Central memory CD8-positive, alpha-beta T cell (primary cell): ENCODE measurements at regions not wholly inside any gene's neighbourhood (a gene's known extent, or its start where the extent isn't known, plus 50 kb on each side); places are given as distances from the start of the nearest gene placed in this dataset.

Source experiments
- ATAC-seq: fragments of 150-1000 bp; cut with Tn5 transposase; replicated peaks from 2 replicates; pipeline ENCODE4 v1.10.0; 2022; ENCODE audit warnings: mild to moderate bottlenecking, moderate FRiP score, moderate number of reproducible peaks; ENCODE audit not compliant: poor library complexity, severe bottlenecking; ENCODE audit errors: extremely low read depth
- DNase-seq, 2 donors: peaks; one replicate each; pipeline ENCODE4 v3.0.0; 2021; ENCODE audit warnings: low spot score in 2 of 2
- H3K27ac Mint-ChIP-seq: one replicate; pipeline ENCODE4 v1.8.0; 2022; ENCODE audit warnings: low read depth, mild to moderate bottlenecking, moderate library complexity, mixed read lengths
- H3K27me3 Mint-ChIP-seq: one replicate; pipeline ENCODE4 v1.8.0; 2022; ENCODE audit warnings: mixed read lengths
- H3K36me3 Mint-ChIP-seq: one replicate; pipeline ENCODE4 v1.8.0; 2022; ENCODE audit warnings: mild to moderate bottlenecking, moderate library complexity, mixed read lengths; ENCODE audit not compliant: insufficient read depth
- H3K4me1 Mint-ChIP-seq: one replicate; pipeline ENCODE4 v1.8.0; 2022; ENCODE audit warnings: mixed read lengths
- H3K4me3 Mint-ChIP-seq: one replicate; pipeline ENCODE4 v1.8.0; 2022; ENCODE audit warnings: mild to moderate bottlenecking, moderate library complexity, mixed read lengths
- H3K9me3 Mint-ChIP-seq: one replicate; pipeline ENCODE4 v1.8.0; 2022; ENCODE audit warnings: mixed read lengths

- DNase-seq, result no peak
- peaks cover 34% of the 10 kb centered on the region for H3K27me3 Mint-ChIP-seq
These were observed 66.9 kb upstream of the SLIT3 start for GRCh38 chr5:169367861-169368260.

DNA sequence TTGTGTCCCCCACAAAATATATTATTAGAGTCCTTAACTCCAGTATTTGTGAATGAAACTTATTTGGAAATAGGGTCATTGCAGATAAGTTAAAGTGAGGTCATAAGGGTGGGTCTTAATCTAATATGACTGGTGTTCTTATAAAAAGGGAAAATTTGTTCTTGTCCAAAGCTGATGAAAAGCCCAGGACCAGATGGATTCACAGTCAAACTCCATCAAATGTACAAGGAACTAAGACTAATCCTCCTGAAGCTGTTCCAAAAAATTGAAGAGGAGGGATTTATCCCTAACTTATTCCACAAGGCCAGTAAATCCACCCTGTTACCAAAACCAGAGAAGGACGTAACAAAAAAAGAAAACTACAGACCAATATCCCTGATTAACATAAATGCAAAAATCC lies 56.4 kb upstream of the SLIT3 start:
- no peaks in the 10 kb centered on the region for H3K36me3 Mint-ChIP-seq
- DNase-seq (no peak), ATAC-seq (no peak)
- no peaks in the 10 kb centered on the region for H3K9me3 Mint-ChIP-seq
- no peaks in the 10 kb centered on the region for H3K4me1 Mint-ChIP-seq
- H3K27me3 Mint-ChIP-seq, result peaks cover 25% of the 10 kb centered on the region
- no peak overlapping the region for H3K27ac Mint-ChIP-seq
- H3K4me3 Mint-ChIP-seq, result no peak overlapping the region

More at GRCh38 chr5:169367861-169368260, 66.9 kb upstream of the SLIT3 start:
- no peaks in the 10 kb centered on the region for H3K36me3 Mint-ChIP-seq
- ATAC-seq, result no peak
- no peak overlapping the region for H3K4me3 Mint-ChIP-seq
- H3K9me3 Mint-ChIP-seq, result peaks cover 10% of the 10 kb centered on the region
- H3K4me1 Mint-ChIP-seq, result no peaks in the 10 kb centered on the region
- H3K27ac Mint-ChIP-seq, result no peak overlapping the region

- Mint-ChIP-seq H3K9me3 (no peaks in the 10 kb centered on the region), H3K4me3 (no peak overlapping the region), H3K4me1 (no peaks in the 10 kb centered on the region), H3K36me3 (no peaks in the 10 kb centered on the region), H3K27me3 (peaks cover 30% of the 10 kb centered on the region), H3K27ac (no peak overlapping the region)
- ATAC-seq, result no peak
- no peak for DNase-seq
These were observed 55.9 kb upstream of the SLIT3 start for GRCh38 chr5:169356811-169357210.

- H3K9me3 Mint-ChIP-seq, result no peaks in the 10 kb centered on the region
- H3K36me3 Mint-ChIP-seq, result no peaks in the 10 kb centered on the region
- H3K27ac Mint-ChIP-seq, result no peak overlapping the region
- H3K27me3 Mint-ChIP-seq, result peaks cover 36% of the 10 kb centered on the region
- no peak for DNase-seq
- no peaks in the 10 kb centered on the region for H3K4me1 Mint-ChIP-seq
- no peak overlapping the region for H3K4me3 Mint-ChIP-seq
- no peak for ATAC-seq
These were observed 55.2 kb upstream of the SLIT3 start for GRCh38 chr5:169356181-169356580.

DNA sequence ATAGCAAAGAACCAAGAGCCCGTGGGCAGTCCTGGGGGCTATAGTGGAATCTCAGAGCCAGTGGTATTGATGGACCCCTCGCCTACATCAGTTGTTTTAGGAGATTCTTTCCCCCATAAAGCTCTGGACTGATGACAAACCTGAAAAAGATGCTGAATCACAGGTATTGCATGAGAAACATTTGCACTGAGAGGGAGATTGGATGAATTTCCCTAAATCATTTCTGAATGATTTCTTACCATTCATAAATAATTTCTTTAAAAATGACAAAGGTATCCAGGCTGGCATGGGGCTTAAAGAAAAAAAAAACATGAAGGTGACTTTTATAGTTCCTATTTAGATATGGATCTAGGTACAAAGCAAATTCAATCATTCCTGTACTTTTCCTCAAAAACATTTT lies 54.0 kb upstream of the SLIT3 start:
- Mint-ChIP-seq H3K4me1 (no peaks in the 10 kb centered on the region), H3K9me3 (no peaks in the 10 kb centered on the region), H3K36me3 (no peaks in the 10 kb centered on the region), H3K27me3 (peaks cover 48% of the 10 kb centered on the region), H3K4me3 (no peak overlapping the region), H3K27ac (no peak overlapping the region)
- no peak for ATAC-seq
- no peak for DNase-seq

GRCh38 chr5:169354263-169354662 lies 53.3 kb upstream of the SLIT3 start:
- Mint-ChIP-seq H3K27me3 (peaks cover 55% of the 10 kb centered on the region), H3K9me3 (no peaks in the 10 kb centered on the region), H3K27ac (no peak overlapping the region), H3K4me1 (no peaks in the 10 kb centered on the region), H3K4me3 (no peak overlapping the region), H3K36me3 (no peaks in the 10 kb centered on the region)
- ATAC-seq (no peak), DNase-seq (no peak)

GRCh38 chr5:169352901-169353300 lies 52.0 kb upstream of the SLIT3 start:
- ATAC-seq (no peak), DNase-seq (no peak)
- Mint-ChIP-seq H3K27me3 (peaks cover 59% of the 10 kb centered on the region), H3K27ac (no peak overlapping the region), H3K4me3 (no peak overlapping the region), H3K4me1 (no peaks in the 10 kb centered on the region), H3K36me3 (no peaks in the 10 kb centered on the region), H3K9me3 (no peaks in the 10 kb centered on the region)

DNA sequence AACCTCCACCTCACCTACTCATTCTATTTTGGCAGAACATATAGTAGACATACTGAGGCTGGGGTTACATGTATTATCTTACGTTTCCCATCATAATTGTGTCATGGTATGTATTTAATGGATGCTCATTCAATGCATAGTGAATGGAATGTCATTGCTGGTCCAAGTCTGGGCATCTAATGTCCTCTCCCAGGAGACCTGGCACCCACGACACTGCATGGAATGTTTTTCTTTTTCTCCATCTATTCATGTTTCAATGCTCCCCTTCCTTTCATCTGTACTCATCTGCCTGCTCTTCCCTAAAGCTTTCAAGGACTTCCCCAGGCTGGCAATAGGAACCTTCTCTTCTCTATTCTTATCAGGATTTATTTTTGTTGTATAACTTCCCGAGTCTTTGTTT lies 50.8 kb upstream of the SLIT3 start:
- H3K4me1 Mint-ChIP-seq, result no peaks in the 10 kb centered on the region
- H3K36me3 Mint-ChIP-seq, result no peaks in the 10 kb centered on the region
- ATAC-seq, result no peak
- H3K9me3 Mint-ChIP-seq, result no peaks in the 10 kb centered on the region
- DNase-seq, result no peak
- peaks cover 59% of the 10 kb centered on the region for H3K27me3 Mint-ChIP-seq
- H3K27ac Mint-ChIP-seq, result no peak overlapping the region
- no peak overlapping the region for H3K4me3 Mint-ChIP-seq

DNA sequence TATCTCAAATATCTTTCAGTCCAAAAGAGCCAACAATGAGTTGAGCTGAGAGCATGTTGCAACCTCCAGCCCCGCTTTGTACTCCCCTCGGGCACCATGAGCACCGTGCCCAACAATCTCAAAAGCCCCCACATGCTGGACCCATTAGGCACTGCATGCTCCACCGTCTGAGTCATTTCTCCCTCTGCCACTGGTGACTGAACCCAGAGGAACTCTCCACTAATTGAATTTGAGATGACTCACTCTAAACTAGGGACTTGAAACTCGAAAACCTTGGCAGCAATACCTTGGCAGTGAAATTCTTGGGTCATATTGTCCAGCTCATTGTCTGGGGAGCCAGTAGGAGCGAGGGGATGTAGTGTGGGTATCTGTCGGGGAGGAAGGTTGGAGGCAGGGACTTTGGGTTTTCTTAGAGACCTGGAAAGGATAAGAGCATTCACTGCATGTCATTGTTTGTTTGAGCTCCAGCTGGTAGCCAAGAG lies 49.9 kb upstream of the SLIT3 start:
- no peak for ATAC-seq
- H3K27ac Mint-ChIP-seq, result no peak overlapping the region
- H3K4me3 Mint-ChIP-seq, result no peak overlapping the region
- H3K36me3 Mint-ChIP-seq, result no peaks in the 10 kb centered on the region
- DNase-seq, result no peak
- no peaks in the 10 kb centered on the region for H3K9me3 Mint-ChIP-seq
- H3K4me1 Mint-ChIP-seq, result no peaks in the 10 kb centered on the region
- peaks cover 59% of the 10 kb centered on the region for H3K27me3 Mint-ChIP-seq
